GM12892 (cell line): ENCODE measurements at regions not wholly inside any gene's neighbourhood (a gene's known extent, or its start where the extent isn't known, plus 50 kb on each side); places are given as distances from the start of the nearest gene placed in this dataset.

Experiments
- POLR2A ChIP-seq: IDR thresholded peaks from 2 replicates; pipeline ENCODE4 v1.6.1; 2011; ENCODE audit warnings: low read depth, low read length, control low read depth
- POLR2AphosphoS5 ChIP-seq: IDR thresholded peaks from 2 replicates; pipeline ENCODE4 v1.6.1; 2011; ENCODE audit warnings: low read depth, low read length, control low read depth
- TAF1 ChIP-seq: IDR thresholded peaks from 2 replicates; pipeline ENCODE4 v1.6.1; 2011; ENCODE audit warnings: low read depth, mild to moderate bottlenecking, control low read depth, low read length, borderline replicate concordance

DNA sequence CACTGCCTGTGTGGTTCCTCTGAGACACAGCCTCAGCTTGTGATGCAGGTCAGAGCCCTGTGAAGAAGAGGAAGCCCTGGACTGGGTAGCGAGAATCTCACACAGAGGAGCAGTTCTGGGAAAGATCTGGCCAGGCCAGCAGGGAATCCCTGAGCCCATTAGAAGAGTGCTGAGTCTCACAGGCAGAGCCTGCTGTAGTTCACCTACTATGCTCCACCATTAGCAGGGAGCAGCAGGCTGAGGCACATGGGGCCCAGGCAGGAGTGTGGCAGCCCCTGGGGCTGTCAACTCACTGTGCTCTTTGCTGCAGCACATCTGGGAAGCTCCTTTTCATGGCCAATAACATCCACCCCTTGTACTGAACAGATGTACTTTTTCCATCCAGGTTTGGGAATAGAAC, 146.8 kb upstream of the B3GAT2 start:
- TF ChIP-seq POLR2AphosphoS5 (no peak), POLR2A (no peak), TAF1 (no peak)
